Astrocyte (in vitro differentiated cells and primary cell): ENCODE measurements at regions not wholly inside any gene's neighbourhood (a gene's known extent, or its start where the extent isn't known, plus 50 kb on each side); places are given as distances from the start of the nearest gene placed in this dataset.

Source experiments
- DNase-seq: peaks from one replicate; pipeline ENCODE4 v3.0.0-alpha.2; 2010; ENCODE audit warnings: low read depth
- FAIRE-seq: peaks from 2 replicates; lab custom pipeline; 2011; peaks lifted over from hg19 to GRCh38; lab: Jason Lieb, UNC
- H2AFZ ChIP-seq: 2 replicates; pipeline ENCODE4 v1.6.0; 2012; ENCODE audit warnings: low read depth, low read length, inconsistent platforms
- H3K27ac ChIP-seq: 2 replicates; pipeline ENCODE4 v1.5.1; 2011; ENCODE audit warnings: low read depth, low read length, inconsistent platforms
- H3K27me3 ChIP-seq: 2 replicates; pipeline ENCODE4 v1.6.0; 2011; ENCODE audit warnings: low read length, inconsistent platforms; ENCODE audit not compliant: insufficient read depth
- H3K36me3 ChIP-seq: 2 replicates; pipeline ENCODE4 v1.5.1; 2011; ENCODE audit warnings: low read length, inconsistent platforms; ENCODE audit not compliant: insufficient read depth
- H3K4me1 ChIP-seq: 2 replicates; pipeline ENCODE4 v1.5.1; 2011; ENCODE audit warnings: low read length, inconsistent platforms; ENCODE audit not compliant: insufficient read depth
- H3K4me2 ChIP-seq: 2 replicates; pipeline ENCODE4 v1.6.0; 2012; ENCODE audit warnings: low read length, inconsistent platforms
- H3K4me3 ChIP-seq: 2 replicates; pipeline ENCODE4 v1.5.1; 2011; ENCODE audit warnings: low read depth, mild to moderate bottlenecking, low read length, inconsistent platforms; ENCODE audit not compliant: insufficient read depth
- H3K79me2 ChIP-seq: 2 replicates; pipeline ENCODE4 v1.6.0; 2012; ENCODE audit warnings: mild to moderate bottlenecking, low read length, inconsistent platforms; ENCODE audit not compliant: insufficient read depth
- H3K9ac ChIP-seq: 2 replicates; pipeline ENCODE4 v1.6.0; 2012; ENCODE audit warnings: mild to moderate bottlenecking, low read length, inconsistent platforms
- H3K9me3 ChIP-seq: 2 replicates; pipeline ENCODE4 v1.5.1; 2012; ENCODE audit warnings: low read depth, mild to moderate bottlenecking, low read length, inconsistent platforms; ENCODE audit not compliant: insufficient read depth
- H4K20me1 ChIP-seq: 2 replicates; pipeline ENCODE4 v1.6.0; 2012; ENCODE audit warnings: low read length, inconsistent platforms; ENCODE audit not compliant: insufficient read depth
- H3K27ac Mint-ChIP-seq: one replicate; pipeline ENCODE4 v1.8.0; 2021; ENCODE audit warnings: mild to moderate bottlenecking, mixed read lengths; ENCODE audit not compliant: unreplicated experiment
- H3K27me3 Mint-ChIP-seq: one replicate; pipeline ENCODE4 v1.8.0; 2021; ENCODE audit warnings: low read depth, mixed read lengths; ENCODE audit not compliant: unreplicated experiment
- H3K36me3 Mint-ChIP-seq: one replicate; pipeline ENCODE4 v1.8.0; 2021; ENCODE audit warnings: low read depth, mixed read lengths; ENCODE audit not compliant: unreplicated experiment
- H3K4me1 Mint-ChIP-seq: one replicate; pipeline ENCODE4 v1.8.0; 2021; ENCODE audit warnings: low read depth, mixed read lengths; ENCODE audit not compliant: unreplicated experiment
- H3K4me3 Mint-ChIP-seq: one replicate; pipeline ENCODE4 v1.8.0; 2021; ENCODE audit warnings: mild to moderate bottlenecking, moderate library complexity, mixed read lengths; ENCODE audit not compliant: unreplicated experiment
- H3K9me3 Mint-ChIP-seq: one replicate; pipeline ENCODE4 v1.8.0; 2021; ENCODE audit warnings: mild to moderate bottlenecking, mixed read lengths; ENCODE audit not compliant: unreplicated experiment
- CTCF ChIP-seq: IDR thresholded peaks from 2 replicates; pipeline ENCODE4 v1.5.1; 2011; ENCODE audit warnings: low read depth, mild to moderate bottlenecking, inconsistent platforms, low read length, moderate library complexity; ENCODE audit not compliant: insufficient read depth
- EZH2 ChIP-seq: IDR thresholded peaks from 2 replicates; pipeline ENCODE4 v1.6.1; 2012; ENCODE audit warnings: mild to moderate bottlenecking, low read length, inconsistent platforms; ENCODE audit not compliant: insufficient read depth

- Mint-ChIP-seq H3K4me1 (peaks cover 9% of the 10 kb centered on the region), H3K36me3 (no peaks in the 10 kb centered on the region), H3K4me3 (no peak overlapping the region), H3K27ac (no peak overlapping the region), H3K9me3 (no peaks in the 10 kb centered on the region), H3K27me3 (no peaks in the 10 kb centered on the region)
- no peaks in the 10 kb centered on the region for H3K4me1 ChIP-seq
- no peak overlapping the region for H2AFZ ChIP-seq
- no peak overlapping the region for H3K4me2 ChIP-seq
- H3K4me3 ChIP-seq = no peak overlapping the region
- no peaks in the 10 kb centered on the region for H3K27me3 ChIP-seq
- DNase-seq (no peak), FAIRE-seq (no peak)
- TF ChIP-seq CTCF (no peak), EZH2 (no peak)
- no peaks in the 10 kb centered on the region for H3K9me3 ChIP-seq
- no peak overlapping the region for H3K9ac ChIP-seq
- H3K36me3 ChIP-seq = no peaks in the 10 kb centered on the region
- H4K20me1 ChIP-seq = no peaks in the 10 kb centered on the region
- H3K27ac ChIP-seq = no peak overlapping the region
- no peaks in the 10 kb centered on the region for H3K79me2 ChIP-seq
These were observed 52.3 kb upstream of the TMEM170B start for GRCh38 chr6:11485271-11485670.

- peaks cover 9% of the 10 kb centered on the region for H3K4me1 Mint-ChIP-seq
- Histone ChIP-seq H3K27ac (no peak overlapping the region), H3K4me2 (no peak overlapping the region), H2AFZ (no peak overlapping the region), H3K9me3 (no peaks in the 10 kb centered on the region), H3K36me3 (no peaks in the 10 kb centered on the region), H3K79me2 (no peaks in the 10 kb centered on the region), H3K27me3 (no peaks in the 10 kb centered on the region), H3K9ac (no peak overlapping the region), H4K20me1 (no peaks in the 10 kb centered on the region), H3K4me3 (no peak overlapping the region), H3K4me1 (no peaks in the 10 kb centered on the region)
- no peaks in the 10 kb centered on the region for H3K27me3 Mint-ChIP-seq
- no peaks in the 10 kb centered on the region for H3K36me3 Mint-ChIP-seq
- no peak overlapping the region for H3K4me3 Mint-ChIP-seq
- no peaks in the 10 kb centered on the region for H3K9me3 Mint-ChIP-seq
- DNase-seq = peak; percentile 61
- FAIRE-seq = no peak
- TF ChIP-seq EZH2 = no peak
- no peak for TF ChIP-seq CTCF
- H3K27ac Mint-ChIP-seq = no peak overlapping the region
These were observed 53.1 kb upstream of the TMEM170B start for GRCh38 chr6:11484441-11484840.

- FAIRE-seq = no peak
- H3K9me3 ChIP-seq = no peaks in the 10 kb centered on the region
These were observed 54.9 kb upstream of the TMEM170B start for GRCh38 chr6:11482616-11483015.

More at GRCh38 chr6:11482616-11483015, 54.9 kb upstream of the TMEM170B start:
- Histone ChIP-seq H3K4me2 (no peak overlapping the region), H3K36me3 (no peaks in the 10 kb centered on the region), H3K9ac (no peak overlapping the region), H3K27ac (no peak overlapping the region), H2AFZ (no peak overlapping the region), H3K79me2 (no peaks in the 10 kb centered on the region), H3K4me1 (no peaks in the 10 kb centered on the region), H3K4me3 (no peak overlapping the region), H4K20me1 (no peaks in the 10 kb centered on the region), H3K27me3 (no peaks in the 10 kb centered on the region)
- Mint-ChIP-seq H3K36me3 (no peaks in the 10 kb centered on the region), H3K9me3 (no peaks in the 10 kb centered on the region), H3K27me3 (no peaks in the 10 kb centered on the region), H3K4me1 (peaks cover 9% of the 10 kb centered on the region), H3K27ac (no peak overlapping the region), H3K4me3 (no peak overlapping the region)
- DNase-seq = no peak
- TF ChIP-seq EZH2 = no peak
- TF ChIP-seq CTCF = no peak
